Esophagus muscularis mucosa (tissue), 4 donors: ENCODE measurements at regions not wholly inside any gene's neighbourhood (a gene's known extent, or its start where the extent isn't known, plus 50 kb on each side); places are given as distances from the start of the nearest gene placed in this dataset.

Experiments used
- DNase-seq: peaks from one replicate; pipeline ENCODE4 v3.0.0-alpha.2; 2017; ENCODE audit errors: extremely low spot score
- H3K27ac ChIP-seq, 4 donors: fragments of 200-600 bp; sonication (generic); replicated peaks in 1 of 4; 1 replicate in 3 of 4; 2 replicates in 1 of 4; pipeline ENCODE4 v1.5.1; 2016 to 2019; ENCODE audit warnings: mild to moderate bottlenecking in 1 of 4
- H3K27me3 ChIP-seq, 4 donors: fragments of 200-600 bp; sonication (generic); one replicate each; pipeline versions ENCODE4 v1.5.1 to v1.6.0; 2016 to 2019
- H3K36me3 ChIP-seq, 4 donors: fragments of 200-600 bp; sonication (generic); one replicate each; pipeline ENCODE4 v1.5.1; 2016 to 2019
- H3K4me1 ChIP-seq, 4 donors: fragments of 200-600 bp; sonication (generic); one replicate each; pipeline ENCODE4 v1.5.1; 2016 to 2019
- H3K4me3 ChIP-seq, 4 donors: fragments of 200-600 bp; sonication (generic); 1 replicate in 2 of 4; 2 replicates in 2 of 4; pipeline ENCODE4 v1.5.1; 2016 to 2019; ENCODE audit warnings: mild to moderate bottlenecking in 4 of 4, moderate library complexity in 1 of 4
- H3K9me3 ChIP-seq, 4 donors: fragments of 200-600 bp; sonication (generic); 1 replicate in 3 of 4; 2 replicates in 1 of 4; pipeline ENCODE4 v1.5.1; 2016 to 2019
- EP300 ChIP-seq: sonication (generic); formaldehyde crosslinking; IDR thresholded peaks from one replicate; pipeline ENCODE4 v1.6.1; 2017; ENCODE audit warnings: antibody characterized with exemption
- POLR2A ChIP-seq: fragments of 450-650 bp; IDR thresholded peaks from one replicate; pipeline ENCODE4 v1.6.1; 2017; ENCODE audit warnings: antibody characterized with exemption, moderate library complexity, mild to moderate bottlenecking, low read depth
- POLR2AphosphoS5 ChIP-seq, 2 donors: sonication (generic); formaldehyde crosslinking; IDR thresholded peaks; one replicate each; pipeline ENCODE4 v1.6.1; 2017; ENCODE audit warnings: antibody characterized with exemption in 2 of 2
- WGBS: methylation state at CpG from one replicate; pipeline ENCODE4 v1.1.5; 2018; 5-methylcytosine and 5-hydroxymethylcytosine counted together
- intact Hi-C: fragments of 100-400 bp; cut with DNase I; formaldehyde crosslinking; loops from one replicate; pipeline ENCODE4 v1.15.1; 2023
- TF ChIP-seq, protein P1 (sequence below), 3 experiments: fragments of 200-600 bp in 2 of 3; fragments of 450-650 bp in 1 of 3; sonication (generic) in 2 of 3; IDR thresholded peaks; one replicate each; pipeline ENCODE4 v1.5.1; 2017 to 2019; ENCODE audit warnings: antibody characterized with exemption in 3 of 3, mild to moderate bottlenecking in 2 of 3, moderate library complexity in 1 of 3

GRCh38 chr12:25376985-25377384 lies 126.3 kb upstream of the KRAS start:
- intact Hi-C loops, result no loop called here
- Histone ChIP-seq H3K27ac (no peak overlapping the region), H3K9me3 (no peaks in the 10 kb centered on the region), H3K27me3 (no peaks in the 10 kb centered on the region), H3K36me3 (no peaks in the 10 kb centered on the region), H3K4me1 (peaks cover 0 to 8% (median 2%) of the 10 kb centered on the region in 4 donors), H3K4me3 (no peak overlapping the region)
- TF ChIP-seq POLR2A (no peak), POLR2AphosphoS5 (IDR thresholded peaks at IDR 0.05) (no peak), EP300 (no peak)
- TF ChIP-seq, protein P1, sequence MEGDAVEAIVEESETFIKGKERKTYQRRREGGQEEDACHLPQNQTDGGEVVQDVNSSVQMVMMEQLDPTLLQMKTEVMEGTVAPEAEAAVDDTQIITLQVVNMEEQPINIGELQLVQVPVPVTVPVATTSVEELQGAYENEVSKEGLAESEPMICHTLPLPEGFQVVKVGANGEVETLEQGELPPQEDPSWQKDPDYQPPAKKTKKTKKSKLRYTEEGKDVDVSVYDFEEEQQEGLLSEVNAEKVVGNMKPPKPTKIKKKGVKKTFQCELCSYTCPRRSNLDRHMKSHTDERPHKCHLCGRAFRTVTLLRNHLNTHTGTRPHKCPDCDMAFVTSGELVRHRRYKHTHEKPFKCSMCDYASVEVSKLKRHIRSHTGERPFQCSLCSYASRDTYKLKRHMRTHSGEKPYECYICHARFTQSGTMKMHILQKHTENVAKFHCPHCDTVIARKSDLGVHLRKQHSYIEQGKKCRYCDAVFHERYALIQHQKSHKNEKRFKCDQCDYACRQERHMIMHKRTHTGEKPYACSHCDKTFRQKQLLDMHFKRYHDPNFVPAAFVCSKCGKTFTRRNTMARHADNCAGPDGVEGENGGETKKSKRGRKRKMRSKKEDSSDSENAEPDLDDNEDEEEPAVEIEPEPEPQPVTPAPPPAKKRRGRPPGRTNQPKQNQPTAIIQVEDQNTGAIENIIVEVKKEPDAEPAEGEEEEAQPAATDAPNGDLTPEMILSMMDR (IDR thresholded peaks at IDR 0.05), result no peak
- DNase-seq, result no peak
- 80% methylated on average over 4 of the region's 4 CpGs for WGBS

DNA sequence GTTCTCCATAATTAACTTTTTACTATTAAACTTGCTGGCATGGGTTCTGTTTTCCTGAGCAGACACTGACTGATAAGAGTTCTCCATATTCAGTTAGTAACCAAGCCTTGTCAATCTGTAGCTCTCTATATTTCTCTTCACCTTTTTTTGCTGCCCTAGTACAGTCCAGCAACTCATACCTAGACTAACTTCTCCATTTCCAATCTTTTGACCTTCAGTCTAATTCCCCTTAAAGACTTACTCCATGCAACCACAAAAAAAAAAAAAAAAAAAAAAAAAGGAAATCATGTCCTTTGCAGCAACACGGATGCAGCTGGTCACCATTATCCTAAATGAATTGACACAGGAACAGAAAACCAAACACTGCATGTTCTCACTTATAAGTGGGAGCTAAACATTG lies 125.7 kb upstream of the KRAS start:
- H3K36me3 ChIP-seq, result no peaks in the 10 kb centered on the region
- intact Hi-C loops, result no loop called here
- no peak for DNase-seq
- WGBS, result 38% methylated on average over 1 of the region's 1 CpG
- peaks cover 0 to 8% (median 2%) of the 10 kb centered on the region in 4 donors for H3K4me1 ChIP-seq
- no peaks in the 10 kb centered on the region for H3K9me3 ChIP-seq
- TF ChIP-seq EP300, result no peak
- TF ChIP-seq POLR2A, result no peak
- no peak overlapping the region for H3K27ac ChIP-seq
- H3K4me3 ChIP-seq, result no peak overlapping the region
- H3K27me3 ChIP-seq, result no peaks in the 10 kb centered on the region

- intact Hi-C loops, result no loop called here
- H3K27me3 ChIP-seq, result no peaks in the 10 kb centered on the region
- H3K36me3 ChIP-seq, result no peaks in the 10 kb centered on the region
- DNase-seq, result no peak
- peaks cover 0 to 8% (median 2%) of the 10 kb centered on the region in 4 donors for H3K4me1 ChIP-seq
- H3K4me3 ChIP-seq, result no peak overlapping the region
- no peak for TF ChIP-seq POLR2AphosphoS5 (IDR thresholded peaks at IDR 0.05)
- WGBS, result 85% methylated on average over 4 of the region's 4 CpGs
- H3K27ac ChIP-seq, result no peak overlapping the region
- H3K9me3 ChIP-seq, result no peaks in the 10 kb centered on the region
Observed at GRCh38 chr12:25372969-25373817, 122.5 kb upstream of the KRAS start.

DNA sequence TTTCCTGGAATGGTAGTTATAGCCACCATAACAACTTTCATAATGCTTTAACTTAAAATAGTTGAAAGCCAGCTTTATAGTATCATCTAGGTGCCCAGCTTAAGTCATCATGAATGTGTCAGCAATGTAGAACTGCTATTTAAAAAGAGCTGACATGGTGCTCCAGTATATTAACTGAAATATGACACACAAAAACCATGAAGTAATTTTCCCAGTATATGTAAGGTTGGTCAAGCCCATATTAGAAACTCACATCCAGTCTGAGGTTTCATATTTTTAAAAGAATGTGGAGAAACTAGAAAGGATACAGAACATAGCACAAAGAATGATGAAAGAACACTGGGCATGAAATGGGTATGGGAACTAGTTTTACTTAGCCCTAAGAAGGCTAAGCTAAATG lies 121.3 kb upstream of the KRAS start:
- no peak overlapping the region for H3K4me3 ChIP-seq
- intact Hi-C loops, result no loop called here
- no peaks in the 10 kb centered on the region for H3K36me3 ChIP-seq
- H3K27ac ChIP-seq, result no peak overlapping the region
- H3K27me3 ChIP-seq, result no peaks in the 10 kb centered on the region
- no peak for DNase-seq
- TF ChIP-seq, protein P1 (IDR thresholded peaks at IDR 0.05), result no peak
- TF ChIP-seq EP300 (no peak), POLR2AphosphoS5 (IDR thresholded peaks at IDR 0.05) (no peak), POLR2A (no peak)
- no peaks in the 10 kb centered on the region for H3K4me1 ChIP-seq
- no peaks in the 10 kb centered on the region for H3K9me3 ChIP-seq

DNA sequence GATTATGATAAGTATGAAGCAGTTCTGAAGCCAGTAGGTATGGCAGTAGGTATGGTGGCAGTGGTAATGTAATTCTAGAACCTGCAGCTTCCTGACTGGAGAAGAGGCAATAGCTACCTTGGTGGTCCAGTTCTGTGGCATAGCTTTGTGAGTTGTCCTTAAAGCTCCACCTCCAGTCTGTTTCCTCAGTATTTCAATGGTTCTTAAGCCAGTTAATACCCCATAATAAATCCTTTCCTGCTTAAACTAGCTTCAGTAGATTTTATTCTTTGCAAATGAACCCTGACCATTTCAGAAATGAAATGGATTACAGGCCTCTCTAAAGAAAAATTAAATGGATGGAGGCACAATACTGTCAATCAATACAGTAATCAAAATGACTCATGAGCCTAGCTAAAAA lies 117.8 kb upstream of the KRAS start:
- Histone ChIP-seq H3K36me3 (no peaks in the 10 kb centered on the region), H3K27ac (no peak overlapping the region), H3K4me3 (no peak overlapping the region), H3K4me1 (peaks cover 0 to 3% (median 0%) of the 10 kb centered on the region in 4 donors), H3K27me3 (no peaks in the 10 kb centered on the region), H3K9me3 (no peaks in the 10 kb centered on the region)
- TF ChIP-seq EP300 (no peak), POLR2A (no peak), POLR2AphosphoS5 (IDR thresholded peaks at IDR 0.05) (no peak)
- TF ChIP-seq, protein P1 (IDR thresholded peaks at IDR 0.05), result no peak
- DNase-seq, result no peak
- intact Hi-C loops, result no loop called here

DNA sequence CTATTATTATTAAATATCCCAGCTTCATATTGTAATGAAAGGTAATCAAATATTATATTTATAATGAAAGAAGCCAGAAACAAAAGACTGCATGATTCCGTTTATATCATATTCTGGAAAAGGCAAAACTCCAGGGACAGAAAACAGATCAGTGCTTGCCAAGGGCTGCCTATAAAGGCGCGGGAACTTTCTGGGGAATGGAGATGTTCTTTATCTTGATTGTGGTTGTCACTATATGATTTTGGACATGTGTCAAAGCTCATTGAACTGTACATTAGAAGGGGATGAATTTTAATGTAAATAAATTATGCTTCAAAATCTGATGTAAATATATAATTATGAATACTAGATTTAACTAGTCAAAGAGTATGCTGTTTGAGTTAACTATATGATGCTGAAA lies 115.4 kb upstream of the KRAS start:
- H3K27ac ChIP-seq, result no peak overlapping the region
- H3K9me3 ChIP-seq, result no peaks in the 10 kb centered on the region
- DNase-seq, result no peak
- no peaks in the 10 kb centered on the region for H3K36me3 ChIP-seq
- H3K27me3 ChIP-seq, result no peaks in the 10 kb centered on the region
- H3K4me3 ChIP-seq, result no peak overlapping the region
- peaks cover 0 to 3% (median 0%) of the 10 kb centered on the region in 4 donors for H3K4me1 ChIP-seq
- intact Hi-C loops, result no loop called here
- WGBS, result 54% methylated on average over 3 of the region's 3 CpGs
- TF ChIP-seq POLR2AphosphoS5 (IDR thresholded peaks at IDR 0.05) (no peak), POLR2A (no peak), EP300 (no peak)
- TF ChIP-seq, protein P1 (IDR thresholded peaks at IDR 0.05), result no peak
